ENCODE measurements at regions not wholly inside any gene's neighbourhood (a gene's known extent, or its start where the extent isn't known, plus 50 kb on each side); places are given as distances from the start of the nearest gene placed in this dataset.

DNA sequence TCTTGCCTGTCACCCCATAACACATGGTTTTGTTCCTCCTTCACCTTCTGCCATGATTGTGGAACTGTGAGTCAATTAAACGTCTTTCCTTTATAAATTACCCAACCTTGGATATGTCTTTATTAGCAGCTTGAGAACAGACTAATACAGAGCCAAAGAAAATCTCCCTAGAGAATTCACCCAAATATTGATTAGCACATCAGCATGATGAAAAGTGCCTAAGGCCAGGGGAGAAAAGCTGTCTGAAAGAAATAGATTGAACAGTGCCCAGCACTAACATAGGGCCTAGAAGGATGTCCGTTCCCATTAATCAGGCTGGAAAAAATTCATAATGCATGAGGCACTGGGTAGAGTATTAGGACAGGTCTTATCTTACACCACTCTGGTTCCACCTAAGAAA, 111.9 kb upstream of the CALN1 start (continued):
- no peak for TF ChIP-seq TBL1XR1 (IDR thresholded peaks at IDR 0.05; ENCODE audit: low read depth, low read length)

DNA sequence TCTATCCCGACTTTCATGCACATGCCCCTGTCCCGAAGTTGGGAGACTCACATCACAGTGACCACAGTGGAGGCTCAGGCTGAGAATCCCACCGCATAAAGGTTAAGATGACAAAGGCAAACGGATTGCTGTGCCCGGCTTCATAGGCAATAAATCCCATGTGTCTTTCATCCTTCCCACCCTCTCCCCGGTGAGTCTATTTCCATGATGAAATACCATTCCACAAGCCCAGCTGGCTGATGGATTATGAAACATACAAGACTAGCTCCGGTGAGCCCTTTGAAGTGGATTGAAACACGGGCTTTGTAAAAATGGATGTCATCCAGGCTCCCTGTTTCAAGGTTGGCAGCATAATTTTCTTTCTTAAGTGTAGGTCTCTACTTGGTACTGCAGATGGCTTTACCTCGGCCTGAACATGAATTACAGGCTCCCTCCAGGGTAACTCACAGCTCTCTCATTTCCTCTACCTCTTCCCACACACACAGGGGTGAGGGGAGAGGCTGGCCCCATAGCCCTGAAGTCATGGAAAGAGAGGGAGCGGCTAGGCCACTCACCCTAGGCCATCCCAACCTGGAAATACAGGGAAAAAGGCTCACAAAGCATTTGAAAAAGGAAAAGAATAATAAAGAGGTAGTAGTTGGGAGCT, 92.0 kb upstream of the CALN1 start:
- ChIA-PET SMC1A (ENCODE audit: uncharacterized antibody, unreplicated experiment) (interaction anchor here (0.9 kb wide), 1 partner anchor 20 kb away, joined by 3 read pairs; no protein-coding TSS in a partner anchor), RAD21 (ENCODE audit: unreplicated experiment) (interaction anchor here (1.2 kb wide), 1 partner anchor 14 kb away, joined by 3 read pairs; no protein-coding TSS in a partner anchor), CTCF (interaction anchor here (2.0 kb wide), 1 partner anchor 10 kb away, joined by 11 read pairs; no protein-coding TSS in a partner anchor), POLR2A (interaction anchor here (0.6 kb wide), 1 partner anchor 308 kb away, joined by 3 read pairs; no protein-coding TSS in a partner anchor)
- intact Hi-C loops (cut with micrococcal nuclease; ENCODE audit: unreplicated experiment) (no loop called here), in situ Hi-C loops (cut with MboI) (no loop called here)
- FAIRE-seq (no peak), ATAC-seq (no peak), DNase-seq (ENCODE audit: low read depth, low spot score) (no peak)
- no TSS peak for BruUV-seq (replicated peaks)
- Histone ChIP-seq H2AFZ (ENCODE audit: control insufficient read depth, low read depth, low read length) (no peak overlapping the region), H3K4me3 (no peak overlapping the region), H4K20me1 (ENCODE audit: control insufficient read depth, insufficient read depth) (no peaks in the 10 kb centered on the region), H3K79me2 (ENCODE audit: control insufficient read depth, insufficient read depth, low read length) (no peaks in the 10 kb centered on the region), H3K27ac (ENCODE audit: control insufficient read depth, insufficient read depth) (no peak overlapping the region), H3K9ac (ENCODE audit: control insufficient read depth, insufficient read depth, low read length) (no peak overlapping the region), H3K9me3 (replicated peaks; ENCODE audit: control insufficient read depth, insufficient read depth, low read length) (no peaks in the 10 kb centered on the region), H3K36me3 (ENCODE audit: control insufficient read depth in 2 of 2, insufficient read depth in 2 of 2, low read length in 1 of 2) (no peaks in the 10 kb centered on the region), H3K4me2 (ENCODE audit: control insufficient read depth, insufficient read depth) (no peak overlapping the region), H3K4me1 (ENCODE audit: control insufficient read depth, insufficient read depth, low read length) (no peaks in the 10 kb centered on the region), H3K27me3 (replicated peaks in 1 of 2; ENCODE audit: control insufficient read depth in 2 of 2, insufficient read depth in 2 of 2, low read length in 1 of 2) (no peaks in the 10 kb centered on the region)
- no peak for TF ChIP-seq PAX8 (IDR thresholded peaks at IDR 0.05)
- TF ChIP-seq ZNF217 (IDR thresholded peaks at IDR 0.05), result no peak
- TF ChIP-seq RCOR1 (conservative IDR thresholded peaks at IDR 0.05; ENCODE audit: low read depth, low read length), result no peak
- TF ChIP-seq, protein P1, sequence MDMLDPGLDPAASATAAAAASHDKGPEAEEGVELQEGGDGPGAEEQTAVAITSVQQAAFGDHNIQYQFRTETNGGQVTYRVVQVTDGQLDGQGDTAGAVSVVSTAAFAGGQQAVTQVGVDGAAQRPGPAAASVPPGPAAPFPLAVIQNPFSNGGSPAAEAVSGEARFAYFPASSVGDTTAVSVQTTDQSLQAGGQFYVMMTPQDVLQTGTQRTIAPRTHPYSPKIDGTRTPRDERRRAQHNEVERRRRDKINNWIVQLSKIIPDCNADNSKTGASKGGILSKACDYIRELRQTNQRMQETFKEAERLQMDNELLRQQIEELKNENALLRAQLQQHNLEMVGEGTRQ (IDR thresholded peaks at IDR 0.05; ENCODE audit: borderline replicate concordance, low read depth, low read length), result no peak
- TF ChIP-seq MEF2B (IDR thresholded peaks at IDR 0.05; ENCODE audit: partially characterized antibody, poor library complexity, severe bottlenecking), result no peak
- no peak for TF ChIP-seq CREB1 (IDR thresholded peaks at IDR 0.05; ENCODE audit: low read depth)
- TF ChIP-seq TCF12 (IDR thresholded peaks at IDR 0.05; ENCODE audit: low read depth, low read length), result no peak
- TF ChIP-seq RUNX3 (IDR thresholded peaks at IDR 0.05; ENCODE audit: low read length), result no peak
- TF ChIP-seq, protein P2, sequence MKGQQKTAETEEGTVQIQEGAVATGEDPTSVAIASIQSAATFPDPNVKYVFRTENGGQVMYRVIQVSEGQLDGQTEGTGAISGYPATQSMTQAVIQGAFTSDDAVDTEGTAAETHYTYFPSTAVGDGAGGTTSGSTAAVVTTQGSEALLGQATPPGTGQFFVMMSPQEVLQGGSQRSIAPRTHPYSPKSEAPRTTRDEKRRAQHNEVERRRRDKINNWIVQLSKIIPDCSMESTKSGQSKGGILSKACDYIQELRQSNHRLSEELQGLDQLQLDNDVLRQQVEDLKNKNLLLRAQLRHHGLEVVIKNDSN (IDR thresholded peaks at IDR 0.05; ENCODE audit: borderline replicate concordance, extremely low read length, insufficient read depth, low read depth, low read length), result no peak
- 41% methylated on average over 10 of the region's 10 CpGs for WGBS (ENCODE audit: insufficient coverage, insufficient replicate concordance, low lambda C conversion rate, missing lambda C conversion rate)
